ENCODE measurements at regions not wholly inside any gene's neighbourhood (a gene's known extent, or its start where the extent isn't known, plus 50 kb on each side); places are given as distances from the start of the nearest gene placed in this dataset.

DNA sequence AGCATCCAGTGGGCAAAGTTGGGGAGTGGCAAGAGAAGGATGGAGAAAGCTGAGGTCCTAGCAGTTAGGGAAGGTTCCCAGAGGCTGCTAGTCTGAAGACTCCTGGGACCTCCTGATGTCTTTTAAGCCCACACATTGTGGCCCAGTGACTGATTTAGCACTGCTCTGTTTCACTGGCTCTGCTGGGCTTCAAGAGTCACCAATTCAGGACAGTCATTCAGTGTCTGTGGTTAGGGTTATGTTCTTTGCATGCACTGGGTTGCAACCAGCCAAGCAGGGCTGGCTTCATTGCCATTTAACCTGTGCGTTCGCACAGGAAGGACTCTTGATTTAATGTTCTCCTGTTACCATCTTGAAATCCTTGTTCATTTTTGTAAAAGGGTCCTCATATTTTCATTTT, 199.2 kb downstream of the ICOS start:
- TF ChIP-seq, protein P1, sequence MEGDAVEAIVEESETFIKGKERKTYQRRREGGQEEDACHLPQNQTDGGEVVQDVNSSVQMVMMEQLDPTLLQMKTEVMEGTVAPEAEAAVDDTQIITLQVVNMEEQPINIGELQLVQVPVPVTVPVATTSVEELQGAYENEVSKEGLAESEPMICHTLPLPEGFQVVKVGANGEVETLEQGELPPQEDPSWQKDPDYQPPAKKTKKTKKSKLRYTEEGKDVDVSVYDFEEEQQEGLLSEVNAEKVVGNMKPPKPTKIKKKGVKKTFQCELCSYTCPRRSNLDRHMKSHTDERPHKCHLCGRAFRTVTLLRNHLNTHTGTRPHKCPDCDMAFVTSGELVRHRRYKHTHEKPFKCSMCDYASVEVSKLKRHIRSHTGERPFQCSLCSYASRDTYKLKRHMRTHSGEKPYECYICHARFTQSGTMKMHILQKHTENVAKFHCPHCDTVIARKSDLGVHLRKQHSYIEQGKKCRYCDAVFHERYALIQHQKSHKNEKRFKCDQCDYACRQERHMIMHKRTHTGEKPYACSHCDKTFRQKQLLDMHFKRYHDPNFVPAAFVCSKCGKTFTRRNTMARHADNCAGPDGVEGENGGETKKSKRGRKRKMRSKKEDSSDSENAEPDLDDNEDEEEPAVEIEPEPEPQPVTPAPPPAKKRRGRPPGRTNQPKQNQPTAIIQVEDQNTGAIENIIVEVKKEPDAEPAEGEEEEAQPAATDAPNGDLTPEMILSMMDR (IDR thresholded peaks at IDR 0.05; ENCODE audit: low read length), result no peak
- TF ChIP-seq EZH2 (IDR thresholded peaks at IDR 0.05; ENCODE audit: borderline replicate concordance, low read length), result no peak
